K562 (cell line): ENCODE measurements at regions not wholly inside any gene's neighbourhood (a gene's known extent, or its start where the extent isn't known, plus 50 kb on each side); places are given as distances from the start of the nearest gene placed in this dataset.
"Not testable (repeated sequence)": the region's sequence is repeated elsewhere in the genome, so short reads cannot be mapped to it uniquely, and the experiment has no call there.

Experiments
- ATAC-seq: fragments of 200-7000 bp; cut with Tn5 transposase; 3 replicates; pipeline ENCODE4 v1.9.1; 2020; ENCODE audit warnings: moderate library complexity
- BruUV-seq: library from RNA; stranded (reverse); fragments of 400-500 nt; replicated peaks from 2 replicates; lab custom pipeline; 2021; lab: Mats Ljungman, UMichigan
- CTCF ChIA-PET: fragments of 300-600 bp; formaldehyde crosslinking; extraction: SDS; loops from one replicate; lab custom pipeline; 2021; ENCODE audit warnings: low intra/inter-chr PET ratio; lab: Yijun Ruan, JAX
- POLR2A ChIA-PET: fragments of 300-600, 350-650 bp; sonication (Branson Sonifier 250); formaldehyde crosslinking; extraction: SDS; loops from one replicate; lab custom pipeline; 2021; ENCODE audit warnings: antibody characterized with exemption, inconsistent platforms; lab: Yijun Ruan, JAX
- DNase-seq, 4 experiments: peaks; one replicate each; pipeline versions ENCODE4 v3.0.0 to v3.0.0-alpha.2; 2011 to 2018; ENCODE audit warnings: low spot score in 3 of 4, mixed read lengths in 3 of 4; ENCODE audit errors: extremely low read depth in 1 of 4
- FAIRE-seq: peaks from 2 replicates; lab custom pipeline; 2011; peaks lifted over from hg19 to GRCh38; lab: Jason Lieb, UNC
- H2AFZ ChIP-seq: 2 replicates; pipeline ENCODE4 v1.6.0; 2011; ENCODE audit warnings: low read depth, low read length, control low read depth, inconsistent platforms
- H3K27ac ChIP-seq: fragments of 200-600 bp; 3 replicates; pipeline ENCODE4 v1.8.0; 2011; ENCODE audit warnings: low read depth, mild to moderate bottlenecking, control low read depth, inconsistent platforms, low read length, moderate library complexity, mixed read lengths; ENCODE audit errors: extremely low read depth
- H3K27me3 ChIP-seq, 2 experiments: fragments of 300-600 bp in 1 of 2; 2 replicates in 1 of 2; 3 replicates in 1 of 2; pipeline versions ENCODE4 v1.6.0 to v1.8.0; 2011; ENCODE audit warnings: inconsistent platforms in 2 of 2, low read length in 2 of 2, mild to moderate bottlenecking in 1 of 2, mixed read lengths in 1 of 2, moderate library complexity in 1 of 2; ENCODE audit not compliant: control insufficient read depth in 2 of 2, insufficient read depth in 2 of 2
- H3K36me3 ChIP-seq: fragments of 300-600 bp; 3 replicates; pipeline ENCODE4 v1.8.0; 2011; ENCODE audit warnings: mild to moderate bottlenecking, low read length, inconsistent platforms; ENCODE audit not compliant: control insufficient read depth, insufficient read depth
- H3K4me1 ChIP-seq, 2 experiments: fragments of 200-600 bp in 1 of 2; replicated peaks in 1 of 2; 2 replicates in 1 of 2; 3 replicates in 1 of 2; pipeline versions ENCODE4 v1.5.1 to v1.8.0; 2011; ENCODE audit warnings: inconsistent platforms in 2 of 2, low read length in 2 of 2, mild to moderate bottlenecking in 1 of 2, mixed read lengths in 1 of 2, moderate library complexity in 1 of 2; ENCODE audit not compliant: control insufficient read depth in 2 of 2, insufficient read depth in 2 of 2
- H3K4me2 ChIP-seq: 2 replicates; pipeline ENCODE4 v1.6.1; 2011; ENCODE audit warnings: low read length, control low read depth, inconsistent platforms, mixed read lengths; ENCODE audit not compliant: insufficient read depth
- H3K4me3 ChIP-seq: fragments of 200-600 bp; sonication (generic), shearing (Covaris generic); 2 replicates; pipeline ENCODE4 v1.5.1; 2016; ENCODE audit warnings: control low read depth, inconsistent platforms
- H3K79me2 ChIP-seq: fragments of 200-600 bp; 3 replicates; pipeline ENCODE4 v1.8.0; 2011; ENCODE audit warnings: low read length, inconsistent platforms; ENCODE audit not compliant: control insufficient read depth, insufficient read depth
- H3K9ac ChIP-seq, 2 experiments: 2 replicates each; pipeline versions ENCODE4 v1.6.0 to v1.6.1; 2011; ENCODE audit warnings: low read depth in 2 of 2, low read length in 2 of 2, control low read depth in 1 of 2, inconsistent platforms in 1 of 2, mild to moderate bottlenecking in 1 of 2, mixed read lengths in 1 of 2; ENCODE audit not compliant: insufficient read depth in 1 of 2
- H3K9me1 ChIP-seq: one replicate; pipeline ENCODE4 v1.6.0; 2011; ENCODE audit warnings: inconsistent platforms, mild to moderate bottlenecking, low read length, moderate library complexity; ENCODE audit not compliant: control insufficient read depth, insufficient read depth
- H3K9me3 ChIP-seq: replicated peaks from 2 replicates; pipeline ENCODE4 v1.5.1; 2011; ENCODE audit warnings: low read depth, low read length, inconsistent platforms; ENCODE audit not compliant: control insufficient read depth, insufficient read depth
- H4K20me1 ChIP-seq: replicated peaks from 2 replicates; pipeline ENCODE4 v1.6.1; 2011; ENCODE audit warnings: low read length, inconsistent platforms, mixed read lengths; ENCODE audit not compliant: control insufficient read depth, insufficient read depth
- WGBS: fragments of 100-300 bp; shearing (Covaris generic); methylation state at CpG from one replicate; pipeline ENCODE4 v1.1.6; 2016; ENCODE audit warnings: low coverage, mixed read lengths; ENCODE audit not compliant: insufficient coverage; ENCODE audit errors: missing lambda C conversion rate; 5-methylcytosine and 5-hydroxymethylcytosine counted together
- in situ Hi-C: fragments of 300-500 bp; cut with MboI; formaldehyde crosslinking; loops from 4 replicates; pipeline ENCODE4 v1.15.0; 2018; ENCODE audit warnings: inconsistent platforms, mixed read lengths
- intact Hi-C: fragments of 100-400 bp; cut with micrococcal nuclease; formaldehyde crosslinking; loops from 2 replicates; pipeline ENCODE4 v1.14.2; 2022
- TF ChIP-seq, protein P1 (sequence below): sonication (generic); formaldehyde crosslinking; IDR thresholded peaks from 2 replicates; pipeline ENCODE4 v1.8.1; 2023; ENCODE audit warnings: missing genetic modification reagents, mild to moderate bottlenecking, borderline replicate concordance

DNA sequence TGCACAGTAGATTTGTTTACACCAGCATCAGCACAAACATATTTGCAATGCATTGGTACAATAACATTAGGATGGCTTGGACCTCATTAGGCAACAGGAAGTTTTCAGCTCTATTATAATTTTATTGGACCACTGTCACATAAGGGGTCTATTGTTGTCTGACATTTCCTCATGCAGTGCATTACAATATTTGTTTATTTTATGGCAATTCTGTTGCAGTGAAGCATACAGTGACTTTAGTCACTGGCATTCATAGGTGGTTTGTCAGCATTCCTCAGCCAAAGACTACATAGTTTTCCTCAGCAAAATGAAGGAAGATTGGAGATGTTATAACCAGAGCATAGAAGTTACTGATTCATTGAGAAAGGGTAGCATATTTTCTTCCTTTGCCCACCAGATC, 1732.9 kb downstream of the PCDH9 start:
- ATAC-seq: no peak
- no peak for FAIRE-seq

DNA sequence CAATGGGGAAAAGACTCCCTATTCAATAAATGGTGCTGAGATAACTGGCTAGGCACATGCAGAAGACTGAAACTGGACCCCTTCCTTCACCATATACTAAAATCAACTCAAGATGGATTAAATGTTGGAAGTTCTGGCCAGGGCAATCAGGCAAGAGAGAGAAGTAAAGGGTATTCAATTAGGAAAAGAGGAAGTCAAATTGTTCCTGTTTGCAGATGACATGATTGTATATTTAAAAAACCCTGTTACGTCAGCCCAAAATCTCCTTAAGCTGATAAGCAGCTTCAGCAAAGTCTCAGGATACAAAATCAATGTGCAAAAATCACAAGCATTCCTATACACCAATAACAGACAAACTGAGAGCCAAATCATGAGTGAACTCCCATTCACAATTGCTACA, 1739.4 kb downstream of the PCDH9 start:
- BruUV-seq, H3K4me3 ChIP-seq, H3K9me3 ChIP-seq, DNase-seq, H3K27ac ChIP-seq, H3K4me1 ChIP-seq, H3K9ac ChIP-seq, H3K9me1 ChIP-seq, H3K36me3 ChIP-seq, H2AFZ ChIP-seq, POLR2A ChIA-PET, CTCF ChIA-PET, H3K4me2 ChIP-seq, H3K27me3 ChIP-seq, ATAC-seq, H3K79me2 ChIP-seq, intact Hi-C loops, H4K20me1 ChIP-seq, in situ Hi-C loops, FAIRE-seq: not testable (repeated sequence)
- 0% methylated on average over 1 of the region's 1 CpG for WGBS

More for the DNA sequence above, 1732.9 kb downstream of the PCDH9 start:
- no peak for DNase-seq
- TF ChIP-seq, protein P1, sequence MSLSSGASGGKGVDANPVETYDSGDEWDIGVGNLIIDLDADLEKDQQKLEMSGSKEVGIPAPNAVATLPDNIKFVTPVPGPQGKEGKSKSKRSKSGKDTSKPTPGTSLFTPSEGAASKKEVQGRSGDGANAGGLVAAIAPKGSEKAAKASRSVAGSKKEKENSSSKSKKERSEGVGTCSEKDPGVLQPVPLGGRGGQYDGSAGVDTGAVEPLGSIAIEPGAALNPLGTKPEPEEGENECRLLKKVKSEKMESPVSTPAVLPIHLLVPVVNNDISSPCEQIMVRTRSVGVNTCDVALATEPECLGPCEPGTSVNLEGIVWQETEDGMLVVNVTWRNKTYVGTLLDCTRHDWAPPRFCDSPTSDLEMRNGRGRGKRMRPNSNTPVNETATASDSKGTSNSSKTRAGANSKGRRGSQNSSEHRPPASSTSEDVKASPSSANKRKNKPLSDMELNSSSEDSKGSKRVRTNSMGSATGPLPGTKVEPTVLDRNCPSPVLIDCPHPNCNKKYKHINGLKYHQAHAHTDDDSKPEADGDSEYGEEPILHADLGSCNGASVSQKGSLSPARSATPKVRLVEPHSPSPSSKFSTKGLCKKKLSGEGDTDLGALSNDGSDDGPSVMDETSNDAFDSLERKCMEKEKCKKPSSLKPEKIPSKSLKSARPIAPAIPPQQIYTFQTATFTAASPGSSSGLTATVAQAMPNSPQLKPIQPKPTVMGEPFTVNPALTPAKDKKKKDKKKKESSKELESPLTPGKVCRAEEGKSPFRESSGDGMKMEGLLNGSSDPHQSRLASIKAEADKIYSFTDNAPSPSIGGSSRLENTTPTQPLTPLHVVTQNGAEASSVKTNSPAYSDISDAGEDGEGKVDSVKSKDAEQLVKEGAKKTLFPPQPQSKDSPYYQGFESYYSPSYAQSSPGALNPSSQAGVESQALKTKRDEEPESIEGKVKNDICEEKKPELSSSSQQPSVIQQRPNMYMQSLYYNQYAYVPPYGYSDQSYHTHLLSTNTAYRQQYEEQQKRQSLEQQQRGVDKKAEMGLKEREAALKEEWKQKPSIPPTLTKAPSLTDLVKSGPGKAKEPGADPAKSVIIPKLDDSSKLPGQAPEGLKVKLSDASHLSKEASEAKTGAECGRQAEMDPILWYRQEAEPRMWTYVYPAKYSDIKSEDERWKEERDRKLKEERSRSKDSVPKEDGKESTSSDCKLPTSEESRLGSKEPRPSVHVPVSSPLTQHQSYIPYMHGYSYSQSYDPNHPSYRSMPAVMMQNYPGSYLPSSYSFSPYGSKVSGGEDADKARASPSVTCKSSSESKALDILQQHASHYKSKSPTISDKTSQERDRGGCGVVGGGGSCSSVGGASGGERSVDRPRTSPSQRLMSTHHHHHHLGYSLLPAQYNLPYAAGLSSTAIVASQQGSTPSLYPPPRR: no peak
- Histone ChIP-seq H2AFZ (no peak overlapping the region), H3K4me3 (no peak overlapping the region), H3K27ac (no peak overlapping the region), H3K27me3 (no peaks in the 10 kb centered on the region), H3K36me3 (no peaks in the 10 kb centered on the region), H3K4me2 (no peak overlapping the region), H4K20me1 (no peaks in the 10 kb centered on the region), H3K4me1 (no peaks in the 10 kb centered on the region), H3K9me3 (no peaks in the 10 kb centered on the region), H3K9me1 (no peaks in the 10 kb centered on the region), H3K9ac (no peak overlapping the region), H3K79me2 (no peaks in the 10 kb centered on the region)
- in situ Hi-C loops: no loop called here
- intact Hi-C loops: no loop called here
- no TSS peak for BruUV-seq
- CTCF ChIA-PET: no interaction called here
- POLR2A ChIA-PET: no interaction called here
